SK-N-SH (cell line): ENCODE measurements at regions not wholly inside any gene's neighbourhood (a gene's known extent, or its start where the extent isn't known, plus 50 kb on each side); places are given as distances from the start of the nearest gene placed in this dataset.

Experiments
- CTCF ChIA-PET: fragments of 300-600, 350-600 bp; formaldehyde crosslinking; extraction: SDS; loops from one replicate; lab custom pipeline; 2021; lab: Yijun Ruan, JAX
- POLR2A ChIA-PET: fragments of 350-600 bp; sonication (Branson Sonifier 250); formaldehyde crosslinking; extraction: SDS; loops from one replicate; lab custom pipeline; 2020; ENCODE audit warnings: antibody characterized with exemption, inconsistent platforms; lab: Yijun Ruan, JAX
- DNase-seq: peaks from one replicate; pipeline ENCODE4 v3.0.0; 2012
- H2AFZ ChIP-seq: fragments of 200-600 bp; sonication (generic); 2 replicates; pipeline ENCODE4 v1.8.1; 2016; ENCODE audit warnings: antibody characterized with exemption, mild to moderate bottlenecking, low read depth
- H3F3A ChIP-seq: fragments of 200-600 bp; sonication (generic); replicated peaks from 2 replicates; pipeline ENCODE3; 2016; ENCODE audit warnings: antibody characterized with exemption, mild to moderate bottlenecking; ENCODE audit not compliant: insufficient read depth
- H3K27ac ChIP-seq, 2 experiments: fragments of 200-500 bp in 1 of 2; fragments of 200-600 bp in 1 of 2; sonication (Bioruptor generic) in 1 of 2; sonication (generic), shearing (Covaris generic) in 1 of 2; 2 replicates each; pipeline versions ENCODE4 v1.5.1 to v1.6.1; 2014 to 2016; ENCODE audit warnings: low read depth in 2 of 2, inconsistent platforms in 1 of 2, low read length in 1 of 2, mild to moderate bottlenecking in 1 of 2, mixed read lengths in 1 of 2
- H3K27me3 ChIP-seq: fragments of 200-600 bp; sonication (generic), shearing (Covaris generic); 2 replicates; pipeline ENCODE4 v1.6.1; 2016; ENCODE audit warnings: mixed run types; ENCODE audit not compliant: insufficient read depth
- H3K36me3 ChIP-seq, 2 experiments: fragments of 200-500 bp in 1 of 2; fragments of 200-600 bp in 1 of 2; sonication (Bioruptor generic) in 1 of 2; sonication (generic) in 1 of 2; replicated peaks in 1 of 2; 2 replicates each; pipeline versions ENCODE3 to v1.5.1; 2014 to 2016; ENCODE audit warnings: low read length in 1 of 2, mild to moderate bottlenecking in 1 of 2; ENCODE audit not compliant: insufficient read depth in 2 of 2, control insufficient read depth in 1 of 2
- H3K4me1 ChIP-seq, 2 experiments: fragments of 200-500 bp in 1 of 2; fragments of 200-600 bp in 1 of 2; sonication (Bioruptor generic) in 1 of 2; sonication (generic), shearing (Covaris generic) in 1 of 2; 2 replicates each; pipeline versions ENCODE4 v1.5.1 to v1.6.1; 2014 to 2016; ENCODE audit warnings: low read depth in 1 of 2, low read length in 1 of 2, mixed run types in 1 of 2; ENCODE audit not compliant: insufficient read depth in 2 of 2, control insufficient read depth in 1 of 2
- H3K4me2 ChIP-seq: fragments of 200-600 bp; sonication (generic), shearing (Covaris generic); 2 replicates; pipeline ENCODE4 v1.6.1; 2017; ENCODE audit warnings: mixed run types
- H3K4me3 ChIP-seq, 2 experiments: fragments of 200-500 bp in 1 of 2; fragments of 200-600 bp in 1 of 2; sonication (Bioruptor generic) in 1 of 2; sonication (generic), shearing (Covaris generic) in 1 of 2; 2 replicates each; pipeline versions ENCODE4 v1.5.1 to v1.8.1; 2014 to 2016; ENCODE audit warnings: low read depth in 2 of 2, inconsistent platforms in 1 of 2, low read length in 1 of 2, mild to moderate bottlenecking in 1 of 2, mixed read lengths in 1 of 2, moderate library complexity in 1 of 2
- H3K79me2 ChIP-seq: fragments of 200-600 bp; sonication (generic); 2 replicates; pipeline ENCODE4 v1.8.1; 2017; ENCODE audit warnings: mild to moderate bottlenecking; ENCODE audit not compliant: insufficient read depth
- H3K9ac ChIP-seq: fragments of 200-600 bp; sonication (generic); 2 replicates; pipeline ENCODE4 v1.6.1; 2017; ENCODE audit warnings: mixed run types
- H3K9me2 ChIP-seq: fragments of 200-600 bp; sonication (generic); 2 replicates; pipeline ENCODE4 v1.6.1; 2017; ENCODE audit warnings: mixed run types
- H3K9me3 ChIP-seq: fragments of 200-600 bp; sonication (generic); 2 replicates; pipeline ENCODE4 v1.6.1; 2017; ENCODE audit warnings: mixed run types, mild to moderate bottlenecking, moderate library complexity
- H4K20me1 ChIP-seq: fragments of 200-600 bp; sonication (generic); 2 replicates; pipeline ENCODE4 v1.6.1; 2017; ENCODE audit warnings: mild to moderate bottlenecking, mixed run types; ENCODE audit not compliant: insufficient read depth
- CHD2 ChIP-seq: fragments of 150-350 bp; IDR thresholded peaks from 2 replicates; pipeline ENCODE4 v1.6.1; 2018; ENCODE audit warnings: low read length; ENCODE audit not compliant: partially characterized antibody
- ELF1 ChIP-seq: IDR thresholded peaks from 2 replicates; pipeline ENCODE4 v1.4.0; 2012
- EP300 ChIP-seq, 2 experiments: IDR thresholded peaks; 2 replicates each; pipeline versions ENCODE4 v1.4.0 to v1.6.1; 2012; ENCODE audit warnings: borderline replicate concordance in 1 of 2, low read depth in 1 of 2, low read length in 1 of 2
- FOXJ3 ChIP-seq: sonication (generic); formaldehyde crosslinking; IDR thresholded peaks from 2 replicates; pipeline ENCODE4 v1.5.1; 2020; ENCODE audit warnings: mild to moderate bottlenecking, missing genetic modification reagents
- GABPA ChIP-seq: IDR thresholded peaks from 2 replicates; pipeline ENCODE4 v1.4.0; 2012; ENCODE audit warnings: low read depth, mild to moderate bottlenecking
- GATA2 ChIP-seq: sonication (generic); formaldehyde crosslinking; IDR thresholded peaks from 2 replicates; pipeline ENCODE4 v1.5.0; 2020; ENCODE audit warnings: mild to moderate bottlenecking, missing genetic modification reagents
- MEF2A ChIP-seq: IDR thresholded peaks from 2 replicates; pipeline ENCODE4 v1.4.0; 2012; ENCODE audit warnings: low read depth, borderline replicate concordance
- MXI1 ChIP-seq: IDR thresholded peaks from 2 replicates; pipeline ENCODE4 v1.6.1; 2012; ENCODE audit warnings: mild to moderate bottlenecking, low read depth, low read length, improper control_type of control experiment
- NFIC ChIP-seq: IDR thresholded peaks from 2 replicates; pipeline ENCODE4 v1.4.0; 2012; ENCODE audit warnings: borderline replicate concordance
- NRF1 ChIP-seq: IDR thresholded peaks from 2 replicates; pipeline ENCODE4 v1.6.1; 2012; ENCODE audit warnings: low read depth, mild to moderate bottlenecking, low read length
- POLR2AphosphoS5 ChIP-seq: IDR thresholded peaks from 2 replicates; pipeline ENCODE4 v1.6.1; 2012; ENCODE audit warnings: low read depth, low read length
- RCOR1 ChIP-seq: fragments of 150-350 bp; IDR thresholded peaks from 2 replicates; pipeline ENCODE4 v1.6.1; 2017; ENCODE audit warnings: antibody characterized with exemption, low read length
- RFX5 ChIP-seq: IDR thresholded peaks from 2 replicates; pipeline ENCODE4 v1.6.1; 2012; ENCODE audit warnings: mild to moderate bottlenecking, improper control_type of control experiment, low read length
- SIN3A ChIP-seq: IDR thresholded peaks from 2 replicates; pipeline ENCODE4 v1.6.1; 2012; ENCODE audit warnings: low read depth, mild to moderate bottlenecking, low read length, moderate library complexity, borderline replicate concordance
- SMC3 ChIP-seq: IDR thresholded peaks from 2 replicates; pipeline ENCODE4 v1.6.1; 2012; ENCODE audit warnings: low read depth, low read length, improper control_type of control experiment
- TAF1 ChIP-seq: IDR thresholded peaks from 2 replicates; pipeline ENCODE4 v1.6.1; 2012; ENCODE audit warnings: low read depth, mild to moderate bottlenecking, low read length, moderate library complexity, borderline replicate concordance
- YY1 ChIP-seq: IDR thresholded peaks from 2 replicates; pipeline ENCODE4 v1.4.0; 2012; ENCODE audit warnings: low read depth, mild to moderate bottlenecking
- WGBS: methylation state at CpG from one replicate; pipeline ENCODE4 v1.1.6; 2017; ENCODE audit warnings: low lambda C conversion rate; 5-methylcytosine and 5-hydroxymethylcytosine counted together
- TF ChIP-seq, protein P1 (sequence below): IDR thresholded peaks from 2 replicates; pipeline ENCODE4 v1.6.1; 2012; ENCODE audit warnings: mild to moderate bottlenecking, low read depth, low read length, moderate library complexity
- TF ChIP-seq, protein P2 (sequence below): fragments of 200-600 bp; sonication (generic); IDR thresholded peaks from 2 replicates; pipeline ENCODE4 v1.6.1; 2017; ENCODE audit warnings: antibody characterized with exemption, mild to moderate bottlenecking, moderate library complexity
- TF ChIP-seq, protein P3 (sequence below): fragments of 150-350 bp; IDR thresholded peaks from 2 replicates; pipeline ENCODE4 v1.6.1; 2017; ENCODE audit warnings: antibody characterized with exemption, low read length, low read depth, borderline replicate concordance
- TF ChIP-seq, protein P4 (sequence below): fragments of 150-350 bp; IDR thresholded peaks from 2 replicates; pipeline ENCODE4 v1.6.1; 2016; ENCODE audit warnings: mild to moderate bottlenecking, low read depth, low read length

DNA sequence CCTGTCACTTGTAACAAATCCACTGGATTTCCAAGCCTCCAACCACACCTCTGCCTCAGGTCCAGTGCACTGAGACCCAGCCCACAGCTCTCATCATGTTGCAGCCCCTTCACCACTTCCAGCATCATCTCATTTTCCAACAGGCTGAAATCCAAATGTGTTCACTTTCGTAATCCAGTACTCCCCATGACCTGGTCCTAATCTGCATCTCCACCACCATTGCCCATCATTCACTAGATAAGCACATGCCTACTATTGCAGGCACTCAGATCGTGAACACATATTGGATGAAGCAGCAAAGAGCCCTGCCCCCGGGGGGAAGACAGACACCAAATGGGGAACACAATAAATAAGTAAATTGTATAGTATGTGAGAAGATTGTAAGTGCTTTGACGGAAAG lies 76.1 kb upstream of the INSIG1 start:
- H4K20me1 ChIP-seq, result no peaks in the 10 kb centered on the region
- H3K4me3 ChIP-seq, result no peak overlapping the region
- no peaks in the 10 kb centered on the region for H3K9me2 ChIP-seq
- no peaks in the 10 kb centered on the region for H3K27me3 ChIP-seq
- 69% methylated on average over 4 of the region's 4 CpGs for WGBS
- H3K9ac ChIP-seq, result no peak overlapping the region
- H3K4me2 ChIP-seq, result no peak overlapping the region
- H3K79me2 ChIP-seq, result no peaks in the 10 kb centered on the region
- H3K27ac ChIP-seq, result no peak overlapping the region
- no peaks in the 10 kb centered on the region for H3F3A ChIP-seq
- no peaks in the 10 kb centered on the region for H3K9me3 ChIP-seq
- CTCF ChIA-PET, result interaction anchor here (0.8 to 2.6 kb wide), 4 partner anchors 15 to 123 kb away, joined by 4 to 11 read pairs (median 6); no protein-coding TSS in a partner anchor
- H3K4me1 ChIP-seq, result peaks cover 0 to 3% of the 10 kb centered on the region in 2 experiments; a peak in 1 of 4 replicates
- POLR2A ChIA-PET, result no interaction called here
- H2AFZ ChIP-seq, result no peak overlapping the region
- no peaks in the 10 kb centered on the region for H3K36me3 ChIP-seq
- no peak for DNase-seq
- TF ChIP-seq NRF1 (no peak), ELF1 (no peak), RFX5 (no peak)
- TF ChIP-seq, protein P1, sequence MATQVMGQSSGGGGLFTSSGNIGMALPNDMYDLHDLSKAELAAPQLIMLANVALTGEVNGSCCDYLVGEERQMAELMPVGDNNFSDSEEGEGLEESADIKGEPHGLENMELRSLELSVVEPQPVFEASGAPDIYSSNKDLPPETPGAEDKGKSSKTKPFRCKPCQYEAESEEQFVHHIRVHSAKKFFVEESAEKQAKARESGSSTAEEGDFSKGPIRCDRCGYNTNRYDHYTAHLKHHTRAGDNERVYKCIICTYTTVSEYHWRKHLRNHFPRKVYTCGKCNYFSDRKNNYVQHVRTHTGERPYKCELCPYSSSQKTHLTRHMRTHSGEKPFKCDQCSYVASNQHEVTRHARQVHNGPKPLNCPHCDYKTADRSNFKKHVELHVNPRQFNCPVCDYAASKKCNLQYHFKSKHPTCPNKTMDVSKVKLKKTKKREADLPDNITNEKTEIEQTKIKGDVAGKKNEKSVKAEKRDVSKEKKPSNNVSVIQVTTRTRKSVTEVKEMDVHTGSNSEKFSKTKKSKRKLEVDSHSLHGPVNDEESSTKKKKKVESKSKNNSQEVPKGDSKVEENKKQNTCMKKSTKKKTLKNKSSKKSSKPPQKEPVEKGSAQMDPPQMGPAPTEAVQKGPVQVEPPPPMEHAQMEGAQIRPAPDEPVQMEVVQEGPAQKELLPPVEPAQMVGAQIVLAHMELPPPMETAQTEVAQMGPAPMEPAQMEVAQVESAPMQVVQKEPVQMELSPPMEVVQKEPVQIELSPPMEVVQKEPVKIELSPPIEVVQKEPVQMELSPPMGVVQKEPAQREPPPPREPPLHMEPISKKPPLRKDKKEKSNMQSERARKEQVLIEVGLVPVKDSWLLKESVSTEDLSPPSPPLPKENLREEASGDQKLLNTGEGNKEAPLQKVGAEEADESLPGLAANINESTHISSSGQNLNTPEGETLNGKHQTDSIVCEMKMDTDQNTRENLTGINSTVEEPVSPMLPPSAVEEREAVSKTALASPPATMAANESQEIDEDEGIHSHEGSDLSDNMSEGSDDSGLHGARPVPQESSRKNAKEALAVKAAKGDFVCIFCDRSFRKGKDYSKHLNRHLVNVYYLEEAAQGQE, result no peak

DNA sequence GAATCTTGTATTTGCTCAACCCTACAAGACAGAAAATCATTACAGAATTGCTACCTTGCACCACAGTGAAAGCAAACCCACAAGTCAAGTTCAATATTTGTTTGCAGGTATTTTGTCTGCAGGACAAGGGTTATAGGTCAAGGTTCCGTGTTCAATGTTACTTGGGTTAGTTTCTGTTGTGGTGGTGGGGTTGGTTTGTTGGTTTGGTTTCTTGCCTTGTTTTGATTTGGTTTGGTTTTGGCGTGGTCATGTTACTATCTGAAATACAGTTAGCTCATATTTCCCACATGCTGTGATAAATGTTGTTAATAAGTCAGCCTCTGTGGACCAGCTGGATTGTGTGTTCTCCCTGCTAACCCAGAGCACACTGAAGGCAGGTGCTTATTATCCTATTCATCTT lies 75.6 kb upstream of the INSIG1 start:
- Histone ChIP-seq H3K27me3 (no peaks in the 10 kb centered on the region), H3K4me1 (peaks cover 0 to 8% of the 10 kb centered on the region in 2 experiments; a peak in 1 of 4 replicates), H2AFZ (no peak overlapping the region)
- 80% methylated on average over 2 of the region's 2 CpGs for WGBS
- no peak for TF ChIP-seq MEF2A
- no peak for TF ChIP-seq GATA2 (CRISPR knock-in tag)
- no peak for TF ChIP-seq EP300 (IDR thresholded peaks at IDR 0.05; ENCODE audit: borderline replicate concordance in 1 of 2, low read depth in 1 of 2, low read length in 1 of 2)
- TF ChIP-seq RCOR1, result no peak
- TF ChIP-seq MXI1, result no peak
- TF ChIP-seq, protein P2, sequence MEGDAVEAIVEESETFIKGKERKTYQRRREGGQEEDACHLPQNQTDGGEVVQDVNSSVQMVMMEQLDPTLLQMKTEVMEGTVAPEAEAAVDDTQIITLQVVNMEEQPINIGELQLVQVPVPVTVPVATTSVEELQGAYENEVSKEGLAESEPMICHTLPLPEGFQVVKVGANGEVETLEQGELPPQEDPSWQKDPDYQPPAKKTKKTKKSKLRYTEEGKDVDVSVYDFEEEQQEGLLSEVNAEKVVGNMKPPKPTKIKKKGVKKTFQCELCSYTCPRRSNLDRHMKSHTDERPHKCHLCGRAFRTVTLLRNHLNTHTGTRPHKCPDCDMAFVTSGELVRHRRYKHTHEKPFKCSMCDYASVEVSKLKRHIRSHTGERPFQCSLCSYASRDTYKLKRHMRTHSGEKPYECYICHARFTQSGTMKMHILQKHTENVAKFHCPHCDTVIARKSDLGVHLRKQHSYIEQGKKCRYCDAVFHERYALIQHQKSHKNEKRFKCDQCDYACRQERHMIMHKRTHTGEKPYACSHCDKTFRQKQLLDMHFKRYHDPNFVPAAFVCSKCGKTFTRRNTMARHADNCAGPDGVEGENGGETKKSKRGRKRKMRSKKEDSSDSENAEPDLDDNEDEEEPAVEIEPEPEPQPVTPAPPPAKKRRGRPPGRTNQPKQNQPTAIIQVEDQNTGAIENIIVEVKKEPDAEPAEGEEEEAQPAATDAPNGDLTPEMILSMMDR, result no peak
- TF ChIP-seq POLR2AphosphoS5, result no peak
- TF ChIP-seq TAF1, result no peak
- TF ChIP-seq GABPA, result no peak
- no peak for TF ChIP-seq FOXJ3 (CRISPR knock-in tag)
- no peak for TF ChIP-seq RFX5
- no peak for TF ChIP-seq NFIC
- no peak for TF ChIP-seq YY1
- no peak for TF ChIP-seq SIN3A
- TF ChIP-seq, protein P3, sequence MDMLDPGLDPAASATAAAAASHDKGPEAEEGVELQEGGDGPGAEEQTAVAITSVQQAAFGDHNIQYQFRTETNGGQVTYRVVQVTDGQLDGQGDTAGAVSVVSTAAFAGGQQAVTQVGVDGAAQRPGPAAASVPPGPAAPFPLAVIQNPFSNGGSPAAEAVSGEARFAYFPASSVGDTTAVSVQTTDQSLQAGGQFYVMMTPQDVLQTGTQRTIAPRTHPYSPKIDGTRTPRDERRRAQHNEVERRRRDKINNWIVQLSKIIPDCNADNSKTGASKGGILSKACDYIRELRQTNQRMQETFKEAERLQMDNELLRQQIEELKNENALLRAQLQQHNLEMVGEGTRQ, result no peak
- TF ChIP-seq ELF1, result no peak
- TF ChIP-seq, protein P4, sequence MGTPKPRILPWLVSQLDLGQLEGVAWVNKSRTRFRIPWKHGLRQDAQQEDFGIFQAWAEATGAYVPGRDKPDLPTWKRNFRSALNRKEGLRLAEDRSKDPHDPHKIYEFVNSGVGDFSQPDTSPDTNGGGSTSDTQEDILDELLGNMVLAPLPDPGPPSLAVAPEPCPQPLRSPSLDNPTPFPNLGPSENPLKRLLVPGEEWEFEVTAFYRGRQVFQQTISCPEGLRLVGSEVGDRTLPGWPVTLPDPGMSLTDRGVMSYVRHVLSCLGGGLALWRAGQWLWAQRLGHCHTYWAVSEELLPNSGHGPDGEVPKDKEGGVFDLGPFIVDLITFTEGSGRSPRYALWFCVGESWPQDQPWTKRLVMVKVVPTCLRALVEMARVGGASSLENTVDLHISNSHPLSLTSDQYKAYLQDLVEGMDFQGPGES, result no peak
- no peak for TF ChIP-seq SMC3
- no peak for TF ChIP-seq CHD2
- TF ChIP-seq, all 33 proteins: peak for 0
- Histone ChIP-seq H3K9me2 (no peaks in the 10 kb centered on the region), H3K4me3 (no peak overlapping the region), H3K79me2 (no peaks in the 10 kb centered on the region), H4K20me1 (no peaks in the 10 kb centered on the region), H3K36me3 (no peaks in the 10 kb centered on the region), H3K9ac (no peak overlapping the region), H3K9me3 (no peaks in the 10 kb centered on the region), H3K4me2 (no peak overlapping the region), H3F3A (no peaks in the 10 kb centered on the region), H3K27ac (no peak overlapping the region)
- no peak for DNase-seq
- CTCF ChIA-PET, result interaction anchor here (1.1 to 2.6 kb wide), 2 partner anchors 15 to 123 kb away, joined by 4 to 11 read pairs; no protein-coding TSS in a partner anchor
- POLR2A ChIA-PET, result no interaction called here
